Inflammatory macrophage (primary cell): ENCODE measurements at regions not wholly inside any gene's neighbourhood (a gene's known extent, or its start where the extent isn't known, plus 50 kb on each side); places are given as distances from the start of the nearest gene placed in this dataset.

ENCODE experiments used
- DNase-seq, 2 donors: peaks; one replicate each; pipeline ENCODE4 v3.0.0-alpha.2; 2020 to 2022

GRCh38 chr2:11103984-11104793 is 51.1 kb upstream of the SLC66A3 start:
- no peak for DNase-seq

- no peak for DNase-seq
Observed at GRCh38 chr2:11104794-11105660, 50.2 kb upstream of the SLC66A3 start.
